ENCODE measurements at regions not wholly inside any gene's neighbourhood (a gene's known extent, or its start where the extent isn't known, plus 50 kb on each side); places are given as distances from the start of the nearest gene placed in this dataset.
"Not testable (repeated sequence)": the region's sequence is repeated elsewhere in the genome, so short reads cannot be mapped to it uniquely, and the experiment has no call there.

DNA sequence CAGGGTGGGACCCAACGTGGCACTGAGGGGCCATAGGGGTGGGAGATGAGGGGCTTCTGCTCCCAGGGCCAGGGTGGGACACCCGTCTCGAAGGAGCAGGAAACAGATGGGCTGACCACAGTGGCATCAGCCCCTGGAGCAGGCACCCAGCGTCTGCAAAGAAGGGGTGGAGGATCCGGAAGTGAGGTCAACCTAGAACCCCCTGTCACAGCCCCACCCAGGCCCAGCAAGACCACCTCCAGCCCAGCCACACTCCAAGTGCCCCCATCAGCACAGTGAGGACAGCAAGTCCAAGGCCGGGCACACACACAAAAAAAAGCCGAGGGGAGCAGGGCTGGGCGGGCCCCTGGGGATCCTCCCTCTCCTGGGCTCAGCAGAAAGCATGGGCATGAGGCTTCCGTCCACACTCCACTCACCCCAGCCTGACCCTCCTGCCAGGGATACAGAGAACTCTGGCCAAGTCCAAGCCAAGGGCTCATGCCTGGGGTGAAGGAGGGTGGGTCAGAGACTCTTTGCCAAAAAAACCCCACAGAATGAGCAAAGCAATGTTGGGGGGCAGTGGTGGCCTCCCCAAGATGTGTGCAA, 111.0 kb downstream of the FOXL3 start:
- Mint-ChIP-seq H3K27ac (no peak overlapping the region), H3K4me3 (no peak overlapping the region), H3K9me3 (peaks cover 31% of the 10 kb centered on the region)

GRCh38 chr7:401495-401894, 111.5 kb downstream of the FOXL3 start:
- H3K4me1 Mint-ChIP-seq (ENCODE audit: low read depth), result no peaks in the 10 kb centered on the region
- H3K9me3 Mint-ChIP-seq, result peaks cover 26% of the 10 kb centered on the region
- peaks cover 10% of the 10 kb centered on the region for H3K36me3 Mint-ChIP-seq (ENCODE audit: low read depth)
- no peak overlapping the region for H3K4me3 Mint-ChIP-seq
- peaks cover 3% of the 10 kb centered on the region for H3K27me3 Mint-ChIP-seq
- no peak overlapping the region for H3K27ac Mint-ChIP-seq

More for the DNA sequence above, 111.0 kb downstream of the FOXL3 start:
- H3K36me3 Mint-ChIP-seq (ENCODE audit: low read depth), result peaks cover 15% of the 10 kb centered on the region
- H3K4me1 Mint-ChIP-seq (ENCODE audit: low read depth), result no peaks in the 10 kb centered on the region
- H3K27me3 Mint-ChIP-seq, result peaks cover 3% of the 10 kb centered on the region

DNA sequence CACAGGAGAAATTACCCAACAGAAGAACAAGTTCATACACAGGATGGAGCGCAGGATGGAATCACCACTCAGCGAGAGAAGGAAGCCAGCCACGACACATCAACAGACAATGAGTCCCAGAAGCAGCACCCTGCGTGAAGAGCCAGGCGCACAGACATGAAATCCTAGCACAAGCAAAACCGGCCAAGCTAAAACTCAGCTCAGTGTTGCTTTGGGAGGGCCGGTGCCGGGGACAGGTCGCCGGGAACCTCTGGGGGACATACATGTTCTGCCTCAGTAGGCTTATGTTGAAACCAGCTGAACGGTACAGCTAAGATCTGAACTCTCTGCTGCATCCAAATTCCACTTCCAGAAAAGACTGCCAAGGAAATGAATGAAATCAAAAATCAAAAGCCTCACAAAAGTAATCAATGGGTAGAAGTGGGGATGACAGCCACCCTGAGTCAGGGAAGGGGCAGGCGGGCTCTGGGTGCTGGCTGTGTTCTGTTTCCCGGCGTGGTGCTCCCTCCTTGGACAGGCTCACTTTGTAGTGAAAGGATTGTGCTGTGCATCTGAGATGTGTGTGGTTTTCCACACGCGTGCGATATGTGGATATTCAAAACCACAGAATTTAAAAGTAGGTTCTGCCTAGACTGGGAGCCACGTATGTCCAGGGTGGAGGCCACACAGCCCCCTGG, 114.7 kb downstream of the PDGFA start:
- Mint-ChIP-seq H3K27me3 (peaks cover 3% of the 10 kb centered on the region), H3K27ac (no peak overlapping the region), H3K9me3 (no peaks in the 10 kb centered on the region), H3K36me3 (ENCODE audit: low read depth) (no peaks in the 10 kb centered on the region), H3K4me3 (no peak overlapping the region), H3K4me1 (ENCODE audit: low read depth) (no peaks in the 10 kb centered on the region)

DNA sequence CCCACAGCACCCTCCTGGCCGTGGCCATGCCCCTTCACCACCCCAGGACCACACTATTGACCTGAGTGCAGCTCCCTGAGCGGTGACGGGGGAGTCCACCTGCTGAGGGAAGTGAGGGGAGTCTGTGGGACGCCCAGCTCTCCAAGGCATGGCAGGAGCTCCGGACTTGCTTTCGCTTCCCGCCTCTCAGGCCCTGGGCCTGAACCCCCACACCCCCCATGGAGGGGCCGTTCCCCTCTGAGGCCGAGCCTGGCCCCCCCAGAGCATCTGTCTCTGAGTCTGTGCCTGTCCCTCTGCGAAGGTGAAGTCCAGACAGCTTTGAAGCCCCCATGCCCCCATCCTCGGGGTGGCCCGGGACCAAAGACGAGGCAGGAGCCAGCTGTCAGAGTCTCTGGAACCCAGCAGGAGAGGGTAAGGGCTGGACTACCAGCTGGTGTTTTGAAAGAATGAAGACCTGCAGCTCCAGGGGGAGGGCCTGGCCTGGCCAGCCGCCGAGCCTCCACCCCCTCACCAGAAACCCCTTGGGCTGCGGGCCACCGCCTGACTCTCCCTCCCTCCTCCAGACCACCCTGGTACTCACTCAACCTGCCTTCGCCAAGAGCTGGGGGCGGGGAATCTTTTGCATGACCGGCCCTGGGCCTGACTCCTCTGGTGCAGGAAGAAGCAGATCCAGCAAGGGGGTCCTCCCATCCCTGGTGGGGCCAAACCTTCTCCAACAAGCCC, 114.0 kb downstream of the PDGFA start:
- H3K27me3 Mint-ChIP-seq, result peaks cover 3% of the 10 kb centered on the region
- H3K36me3 Mint-ChIP-seq (ENCODE audit: low read depth), result no peaks in the 10 kb centered on the region
- no peaks in the 10 kb centered on the region for H3K9me3 Mint-ChIP-seq
- H3K4me1 Mint-ChIP-seq (ENCODE audit: low read depth), result no peaks in the 10 kb centered on the region
- no peak overlapping the region for H3K4me3 Mint-ChIP-seq
- H3K27ac Mint-ChIP-seq, result no peak overlapping the region

- Mint-ChIP-seq H3K36me3 (ENCODE audit: low read depth) (no peaks in the 10 kb centered on the region), H3K27me3 (peaks cover 3% of the 10 kb centered on the region), H3K4me3 (no peak overlapping the region), H3K9me3 (no peaks in the 10 kb centered on the region), H3K4me1 (ENCODE audit: low read depth) (no peaks in the 10 kb centered on the region), H3K27ac (no peak overlapping the region)
Observed at GRCh38 chr7:407721-408539, 111.7 kb downstream of the PDGFA start.

- Mint-ChIP-seq H3K27me3 (peaks cover 3% of the 10 kb centered on the region), H3K27ac (no peak overlapping the region), H3K9me3 (no peaks in the 10 kb centered on the region), H3K4me1 (ENCODE audit: low read depth) (no peaks in the 10 kb centered on the region), H3K4me3 (no peak overlapping the region), H3K36me3 (ENCODE audit: low read depth) (no peaks in the 10 kb centered on the region)
Observed at GRCh38 chr7:408751-409311, 110.8 kb downstream of the PDGFA start.

DNA sequence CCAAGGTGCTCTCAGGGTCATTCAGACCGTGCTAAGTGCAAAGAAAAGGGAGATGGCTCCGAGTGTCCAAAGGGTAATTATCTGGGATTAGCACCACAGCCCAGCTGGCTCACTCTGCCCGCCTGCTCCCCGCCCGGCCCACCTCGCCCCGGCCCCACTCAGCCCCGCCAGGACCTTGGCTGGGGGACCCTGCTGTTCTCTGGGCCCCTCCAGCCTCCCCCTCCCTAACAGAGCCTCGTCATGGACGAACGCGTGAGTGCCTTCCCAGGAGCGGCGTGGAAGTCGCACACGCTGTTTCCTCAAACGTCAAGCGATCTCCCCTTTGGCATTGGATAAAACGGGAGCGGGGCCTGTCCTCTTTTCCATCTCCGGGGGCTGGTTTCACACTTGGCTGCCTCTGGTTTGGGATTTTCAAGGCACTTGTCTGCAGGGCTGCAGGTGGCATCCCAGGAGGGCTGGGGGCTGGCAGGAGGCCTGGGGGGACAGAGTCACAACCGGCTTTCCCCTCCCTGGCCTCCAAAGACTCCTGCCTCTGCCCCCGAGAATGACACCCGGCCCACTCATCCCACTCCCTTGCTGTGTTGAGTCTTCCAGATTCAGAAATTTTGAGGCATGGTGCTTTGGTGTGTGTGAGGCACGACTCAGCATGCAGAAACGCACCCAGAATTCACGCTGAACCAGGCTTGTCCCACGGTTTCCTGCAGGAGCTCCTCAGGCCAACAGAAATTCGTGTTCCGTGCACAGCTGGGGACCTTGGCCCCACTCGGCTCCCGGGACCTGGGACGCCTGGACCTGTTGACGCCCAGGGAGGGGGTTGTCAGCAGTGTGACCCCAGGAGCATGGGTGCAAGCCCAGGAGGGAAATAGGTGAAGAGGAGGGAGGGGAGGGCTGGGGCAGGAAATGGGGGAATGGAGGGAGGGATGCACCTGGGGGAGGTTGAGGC, 110.0 kb downstream of the PDGFA start:
- Mint-ChIP-seq H3K27ac (no peak overlapping the region), H3K4me3 (no peak overlapping the region), H3K9me3 (no peaks in the 10 kb centered on the region), H3K4me1 (ENCODE audit: low read depth) (no peaks in the 10 kb centered on the region), H3K36me3 (ENCODE audit: low read depth) (no peaks in the 10 kb centered on the region), H3K27me3 (peaks cover under 1% of the 10 kb centered on the region)

DNA sequence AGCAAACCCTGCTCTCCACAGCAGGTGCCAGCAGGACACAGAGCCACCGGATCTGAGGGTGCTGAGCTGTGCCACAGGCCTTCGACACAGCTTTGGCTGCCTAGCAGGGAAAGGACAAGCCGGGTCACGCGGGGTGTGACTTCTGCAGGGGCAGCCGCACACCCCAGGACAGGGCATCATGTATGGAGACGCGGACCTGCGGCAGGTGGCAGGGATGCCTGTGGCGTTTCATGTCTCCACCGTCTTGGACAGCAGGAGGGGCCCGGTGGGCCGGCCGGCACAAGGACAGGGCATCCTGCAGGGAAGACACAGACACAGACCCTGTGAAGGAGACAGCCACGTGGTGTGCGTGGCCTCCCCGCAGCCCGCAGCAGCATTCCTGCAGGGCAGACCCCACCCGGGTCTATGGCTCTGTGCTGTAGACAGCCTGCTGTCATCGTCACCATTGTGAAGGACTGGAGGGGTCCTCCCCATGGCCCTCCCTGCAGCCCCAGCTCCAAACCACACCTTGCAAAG, 109.2 kb downstream of the PDGFA start:
- Mint-ChIP-seq H3K36me3 (ENCODE audit: low read depth) (no peaks in the 10 kb centered on the region), H3K27ac (no peak overlapping the region), H3K4me3 (no peak overlapping the region), H3K27me3 (no peaks in the 10 kb centered on the region), H3K9me3 (no peaks in the 10 kb centered on the region), H3K4me1 (ENCODE audit: low read depth) (no peaks in the 10 kb centered on the region)

DNA sequence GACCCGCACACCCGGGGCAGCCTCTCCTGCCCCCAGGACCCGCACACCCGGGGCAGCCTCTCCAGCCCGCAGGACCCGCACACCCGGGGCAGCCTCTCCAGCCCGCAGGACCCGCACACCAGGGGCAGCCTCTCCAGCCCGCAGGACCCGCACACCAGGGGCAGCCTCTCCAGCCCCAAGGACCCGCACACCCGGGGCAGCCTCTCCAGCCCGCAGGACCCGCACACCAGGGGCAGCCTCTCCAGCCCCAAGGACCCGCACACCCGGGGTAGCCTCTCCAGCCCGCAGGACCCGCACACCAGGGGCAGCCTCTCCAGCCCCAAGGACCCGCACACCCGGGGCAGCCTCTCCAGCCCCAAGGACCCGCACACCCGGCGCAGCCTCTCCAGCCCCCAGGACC, 108.5 kb downstream of the PDGFA start:
- not testable (repeated sequence) for H3K4me3 Mint-ChIP-seq; H3K9me3 Mint-ChIP-seq; H3K27ac Mint-ChIP-seq; H3K36me3 Mint-ChIP-seq (ENCODE audit: low read depth); H3K27me3 Mint-ChIP-seq; H3K4me1 Mint-ChIP-seq (ENCODE audit: low read depth)

DNA sequence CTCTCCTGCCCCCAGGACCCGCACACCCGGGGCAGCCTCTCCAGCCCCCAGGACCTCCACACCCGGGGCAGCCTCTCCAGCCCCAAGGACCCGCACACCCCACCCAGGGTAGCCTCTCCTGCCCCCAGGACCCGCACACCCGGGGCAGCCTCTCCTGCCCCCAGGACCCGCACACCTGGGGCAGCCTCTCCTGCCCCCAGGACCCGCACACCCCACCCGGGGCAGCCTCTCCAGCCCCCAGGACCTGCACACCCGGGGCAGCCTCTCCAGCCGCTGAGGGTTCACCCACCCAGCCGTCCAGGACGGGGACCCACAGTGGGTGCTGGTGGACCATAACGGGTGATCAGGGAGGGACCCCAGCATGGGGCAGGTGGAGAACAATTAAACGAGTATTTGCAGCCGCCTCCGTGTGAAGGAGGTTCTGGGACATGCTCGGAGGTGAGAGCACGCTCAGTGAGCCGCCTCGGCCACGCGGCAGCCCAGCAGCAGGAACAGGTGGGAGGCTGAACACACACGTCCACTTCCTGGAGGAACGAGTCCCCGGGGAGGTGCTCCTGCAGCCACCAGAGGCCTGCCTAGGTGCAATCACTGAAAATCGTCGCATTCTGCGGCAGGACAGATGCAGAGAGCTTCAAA, 107.9 kb downstream of the PDGFA start:
- H3K9me3 Mint-ChIP-seq, result no peaks in the 10 kb centered on the region
- H3K36me3 Mint-ChIP-seq (ENCODE audit: low read depth), result no peaks in the 10 kb centered on the region
- no peak overlapping the region for H3K27ac Mint-ChIP-seq
- no peaks in the 10 kb centered on the region for H3K27me3 Mint-ChIP-seq
- no peak overlapping the region for H3K4me3 Mint-ChIP-seq
- H3K4me1 Mint-ChIP-seq (ENCODE audit: low read depth), result no peaks in the 10 kb centered on the region

GRCh38 chr7:412313-412710, 107.3 kb downstream of the PDGFA start:
- H3K4me1 Mint-ChIP-seq (ENCODE audit: low read depth), result no peaks in the 10 kb centered on the region
- H3K27ac Mint-ChIP-seq, result no peak overlapping the region
- no peaks in the 10 kb centered on the region for H3K9me3 Mint-ChIP-seq
- no peak overlapping the region for H3K4me3 Mint-ChIP-seq
- no peaks in the 10 kb centered on the region for H3K27me3 Mint-ChIP-seq
- H3K36me3 Mint-ChIP-seq (ENCODE audit: low read depth), result no peaks in the 10 kb centered on the region

DNA sequence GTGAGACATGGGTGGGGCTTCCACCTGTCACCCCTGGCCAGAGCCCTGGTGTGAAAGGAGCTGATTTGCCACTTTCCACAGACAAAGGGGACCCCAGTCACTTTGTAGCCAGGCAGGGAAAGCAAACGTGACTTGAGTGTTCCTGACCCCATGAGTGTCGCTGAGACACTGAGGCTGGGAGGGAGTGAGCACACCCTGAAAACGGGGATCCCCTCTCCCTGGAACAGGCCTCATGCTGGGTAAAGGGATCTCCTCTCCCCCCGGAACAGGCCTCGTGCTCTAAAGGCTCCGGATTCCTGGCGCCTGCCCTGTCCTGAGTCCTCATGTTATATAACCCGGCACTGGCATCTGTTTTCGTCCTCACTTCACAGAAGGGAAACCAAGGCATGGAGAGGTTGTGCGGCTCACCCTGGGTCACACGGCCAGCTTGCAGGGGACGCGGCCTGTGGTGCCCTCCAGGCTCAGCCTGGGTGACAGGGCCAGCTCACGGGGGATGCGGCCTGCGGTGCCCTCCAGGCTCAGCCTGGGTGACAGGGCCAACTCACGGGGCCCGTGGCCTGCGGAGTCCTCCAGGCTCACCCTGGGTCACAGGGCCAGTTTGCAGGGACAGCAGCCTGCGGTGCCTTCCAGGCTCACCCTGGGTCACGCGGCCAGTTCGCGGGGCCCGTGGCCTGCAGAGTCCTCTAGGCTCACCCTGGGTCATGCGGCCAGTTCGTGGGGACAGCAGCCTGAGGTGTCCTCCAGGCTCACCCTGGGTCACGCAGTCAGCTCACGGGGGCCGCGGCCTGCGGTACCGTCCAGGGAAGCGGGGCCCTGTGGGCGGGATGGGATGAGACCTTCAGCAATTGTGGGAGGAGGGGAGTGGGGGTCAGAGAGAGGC, 104.7 kb downstream of the PDGFA start:
- H3K36me3 Mint-ChIP-seq (ENCODE audit: low read depth), result no peaks in the 10 kb centered on the region
- H3K27ac Mint-ChIP-seq, result no peak overlapping the region
- no peaks in the 10 kb centered on the region for H3K27me3 Mint-ChIP-seq
- no peak overlapping the region for H3K4me3 Mint-ChIP-seq
- no peaks in the 10 kb centered on the region for H3K4me1 Mint-ChIP-seq (ENCODE audit: low read depth)
- H3K9me3 Mint-ChIP-seq, result peaks cover 4% of the 10 kb centered on the region

All from stimulated activated naive CD8-positive, alpha-beta T cell treated with anti-CD3 and anti-CD28 coated beads, Interleukin-15, Interleukin-2, amounts not matched to agents 100 ng/mL and 50 ng/mL, for 24 hours (primary cell).